HuH-7 (cell line): ENCODE measurements at regions not wholly inside any gene's neighbourhood (a gene's known extent, or its start where the extent isn't known, plus 50 kb on each side); places are given as distances from the start of the nearest gene placed in this dataset.
A peak's percentile ranks its signal among the peaks of the same experiment; 100 is the strongest.
"Not testable (repeated sequence)": the region's sequence is repeated elsewhere in the genome, so short reads cannot be mapped to it uniquely, and the experiment has no call there.

Experiments
- DNase-seq: peaks from one replicate; pipeline ENCODE4 v3.0.0; 2011; ENCODE audit warnings: low spot score

- DNase-seq = not testable (repeated sequence)
Observed at GRCh38 chr4:38420254-38420653, 243.7 kb upstream of the KLF3 start.

- DNase-seq = no peak
Observed at GRCh38 chr4:38422850-38423249, 241.1 kb upstream of the KLF3 start.

GRCh38 chr4:38424151-38424871 lies 239.7 kb upstream of the KLF3 start:
- peak; percentile 64 for DNase-seq

GRCh38 chr4:38426532-38426931 lies 237.5 kb upstream of the KLF3 start:
- DNase-seq = no peak

GRCh38 chr4:38430841-38431240 lies 233.2 kb upstream of the KLF3 start:
- DNase-seq = no peak

- no peak for DNase-seq
Observed at GRCh38 chr4:38442073-38442788, 221.8 kb upstream of the KLF3 start.

- peak; percentile 31 for DNase-seq
Observed at GRCh38 chr4:38449506-38450174, 214.4 kb upstream of the KLF3 start.

- no peak for DNase-seq
Observed at GRCh38 chr4:38452009-38452408, 212.0 kb upstream of the KLF3 start.

- no peak for DNase-seq
Observed at GRCh38 chr4:38452542-38452941, 211.5 kb upstream of the KLF3 start.

GRCh38 chr4:38453253-38453881 lies 210.6 kb upstream of the KLF3 start:
- DNase-seq = no peak

GRCh38 chr4:38454284-38454683 lies 209.7 kb upstream of the KLF3 start:
- DNase-seq = no peak

GRCh38 chr4:38455092-38455862 lies 208.7 kb upstream of the KLF3 start:
- DNase-seq = no peak

GRCh38 chr4:38456096-38456495 lies 207.9 kb upstream of the KLF3 start:
- DNase-seq = no peak

- no peak for DNase-seq
Observed at GRCh38 chr4:38461342-38461741, 202.7 kb upstream of the KLF3 start.

- DNase-seq = no peak
Observed at GRCh38 chr4:38462367-38463055, 201.5 kb upstream of the KLF3 start.

GRCh38 chr4:38463268-38463958 lies 200.6 kb upstream of the KLF3 start:
- DNase-seq = no peak

GRCh38 chr4:38464328-38464727 lies 199.7 kb upstream of the KLF3 start:
- no peak for DNase-seq

GRCh38 chr4:38466401-38466800 lies 197.6 kb upstream of the KLF3 start:
- no peak for DNase-seq

- no peak for DNase-seq
Observed at GRCh38 chr4:38467296-38467695, 196.7 kb upstream of the KLF3 start.

- DNase-seq = no peak
Observed at GRCh38 chr4:38468339-38468866, 195.6 kb upstream of the KLF3 start.
